ENCODE measurements at regions not wholly inside any gene's neighbourhood (a gene's known extent, or its start where the extent isn't known, plus 50 kb on each side); places are given as distances from the start of the nearest gene placed in this dataset.

- H3K9ac ChIP-seq (ENCODE audit: low read depth, low read length, poor library complexity, severe bottlenecking): no peak overlapping the region
- H3K4me2 ChIP-seq (ENCODE audit: low read depth, low read length, poor library complexity, severe bottlenecking): no peak overlapping the region
- no peaks in the 10 kb centered on the region for H3K4me1 ChIP-seq (ENCODE audit: insufficient read depth, low read length, poor library complexity, severe bottlenecking)
- no peaks in the 10 kb centered on the region for H3K36me3 ChIP-seq (ENCODE audit: insufficient read depth, low read length)
- H3K9me2 ChIP-seq (replicated peaks; ENCODE audit: low read depth, low read length): no peaks in the 10 kb centered on the region
- H3K4me3 ChIP-seq (ENCODE audit: low read length, poor library complexity, severe bottlenecking): no peak overlapping the region
- no peaks in the 10 kb centered on the region for H3K27me3 ChIP-seq (ENCODE audit: insufficient read depth, low read length, poor library complexity, severe bottlenecking)
- no peaks in the 10 kb centered on the region for H3K79me2 ChIP-seq (ENCODE audit: insufficient read depth, low read length)
- TF ChIP-seq CTCF (conservative IDR thresholded peaks at IDR 0.05; ENCODE audit: low read length) (no peak), EZH2phosphoT487 (IDR thresholded peaks at IDR 0.05; ENCODE audit: borderline replicate concordance) (no peak)
- H4K20me1 ChIP-seq (ENCODE audit: insufficient read depth, low read length, poor library complexity, severe bottlenecking): no peaks in the 10 kb centered on the region
- H3K9me3 ChIP-seq (ENCODE audit: insufficient read depth, low read depth, low read length): no peaks in the 10 kb centered on the region
- no peaks in the 10 kb centered on the region for H3F3A ChIP-seq (ENCODE audit: low read depth)
- H2AFZ ChIP-seq (ENCODE audit: low read length): no peak overlapping the region
Observed at GRCh38 chr5:40006260-40006659, 581.5 kb upstream of the DAB2 start.

- Histone ChIP-seq H3K9me2 (replicated peaks; ENCODE audit: low read depth, low read length) (no peaks in the 10 kb centered on the region), H3K9ac (ENCODE audit: low read depth, low read length, poor library complexity, severe bottlenecking) (no peak overlapping the region), H3K36me3 (ENCODE audit: insufficient read depth, low read length) (no peaks in the 10 kb centered on the region), H3K79me2 (ENCODE audit: insufficient read depth, low read length) (no peaks in the 10 kb centered on the region), H3F3A (ENCODE audit: low read depth) (no peaks in the 10 kb centered on the region), H3K9me3 (ENCODE audit: insufficient read depth, low read depth, low read length) (no peaks in the 10 kb centered on the region), H3K4me2 (ENCODE audit: low read depth, low read length, poor library complexity, severe bottlenecking) (no peak overlapping the region), H2AFZ (ENCODE audit: low read length) (no peak overlapping the region), H3K27me3 (ENCODE audit: insufficient read depth, low read length, poor library complexity, severe bottlenecking) (no peaks in the 10 kb centered on the region), H3K4me1 (ENCODE audit: insufficient read depth, low read length, poor library complexity, severe bottlenecking) (no peaks in the 10 kb centered on the region), H3K4me3 (ENCODE audit: low read length, poor library complexity, severe bottlenecking) (no peak overlapping the region), H4K20me1 (ENCODE audit: insufficient read depth, low read length, poor library complexity, severe bottlenecking) (no peaks in the 10 kb centered on the region)
- TF ChIP-seq CTCF (conservative IDR thresholded peaks at IDR 0.05; ENCODE audit: low read length) (no peak), EZH2phosphoT487 (IDR thresholded peaks at IDR 0.05; ENCODE audit: borderline replicate concordance) (no peak)
Observed at GRCh38 chr5:40001796-40002195, 577.0 kb upstream of the DAB2 start.

- Histone ChIP-seq H3K9me3 (ENCODE audit: insufficient read depth, low read depth, low read length) (no peaks in the 10 kb centered on the region), H2AFZ (ENCODE audit: low read length) (no peak overlapping the region), H3K4me2 (ENCODE audit: low read depth, low read length, poor library complexity, severe bottlenecking) (no peak overlapping the region), H3K36me3 (ENCODE audit: insufficient read depth, low read length) (no peaks in the 10 kb centered on the region), H3K9me2 (replicated peaks; ENCODE audit: low read depth, low read length) (no peaks in the 10 kb centered on the region), H3K4me1 (ENCODE audit: insufficient read depth, low read length, poor library complexity, severe bottlenecking) (no peaks in the 10 kb centered on the region), H4K20me1 (ENCODE audit: insufficient read depth, low read length, poor library complexity, severe bottlenecking) (no peaks in the 10 kb centered on the region), H3K9ac (ENCODE audit: low read depth, low read length, poor library complexity, severe bottlenecking) (no peak overlapping the region), H3K27me3 (ENCODE audit: insufficient read depth, low read length, poor library complexity, severe bottlenecking) (no peaks in the 10 kb centered on the region), H3F3A (ENCODE audit: low read depth) (no peaks in the 10 kb centered on the region), H3K79me2 (ENCODE audit: insufficient read depth, low read length) (no peaks in the 10 kb centered on the region), H3K4me3 (ENCODE audit: low read length, poor library complexity, severe bottlenecking) (no peak overlapping the region)
- TF ChIP-seq EZH2phosphoT487 (IDR thresholded peaks at IDR 0.05; ENCODE audit: borderline replicate concordance): no peak
- no peak for TF ChIP-seq CTCF (conservative IDR thresholded peaks at IDR 0.05; ENCODE audit: low read length)
Observed at GRCh38 chr5:39998518-39998917, 573.7 kb upstream of the DAB2 start.

Data from Loucy (cell line).